Glutamatergic neuron (in vitro differentiated cells): ENCODE measurements at regions not wholly inside any gene's neighbourhood (a gene's known extent, or its start where the extent isn't known, plus 50 kb on each side); places are given as distances from the start of the nearest gene placed in this dataset.

Source experiments
- DNase-seq: peaks from one replicate; pipeline ENCODE4 v3.0.0; 2022
- H3K27ac Mint-ChIP-seq: one replicate; pipeline ENCODE4 v1.8.0; 2020; ENCODE audit warnings: mild to moderate bottlenecking, mixed read lengths, inconsistent platforms; ENCODE audit not compliant: unreplicated experiment
- H3K27me3 Mint-ChIP-seq: one replicate; pipeline ENCODE4 v1.8.0; 2020; ENCODE audit warnings: mild to moderate bottlenecking, moderate library complexity, mixed read lengths, inconsistent platforms; ENCODE audit not compliant: unreplicated experiment
- H3K36me3 Mint-ChIP-seq: one replicate; pipeline ENCODE4 v1.8.0; 2020; ENCODE audit warnings: mild to moderate bottlenecking, mixed read lengths, inconsistent platforms; ENCODE audit not compliant: unreplicated experiment
- H3K4me1 Mint-ChIP-seq: one replicate; pipeline ENCODE4 v1.8.0; 2020; ENCODE audit warnings: mild to moderate bottlenecking, low read depth, mixed read lengths, inconsistent platforms; ENCODE audit not compliant: unreplicated experiment
- H3K4me3 Mint-ChIP-seq: one replicate; pipeline ENCODE4 v1.8.0; 2020; ENCODE audit warnings: mild to moderate bottlenecking, mixed read lengths, inconsistent platforms; ENCODE audit not compliant: unreplicated experiment
- H3K9me3 Mint-ChIP-seq: one replicate; pipeline ENCODE4 v1.8.0; 2020; ENCODE audit warnings: mild to moderate bottlenecking, moderate library complexity, mixed read lengths, inconsistent platforms; ENCODE audit not compliant: unreplicated experiment
- TF ChIP-seq, protein P1 (sequence below): fragments of 200-600 bp; sonication (generic); IDR thresholded peaks from one replicate; pipeline ENCODE4 v1.5.0; 2021; ENCODE audit not compliant: partially characterized antibody, unreplicated experiment

DNA sequence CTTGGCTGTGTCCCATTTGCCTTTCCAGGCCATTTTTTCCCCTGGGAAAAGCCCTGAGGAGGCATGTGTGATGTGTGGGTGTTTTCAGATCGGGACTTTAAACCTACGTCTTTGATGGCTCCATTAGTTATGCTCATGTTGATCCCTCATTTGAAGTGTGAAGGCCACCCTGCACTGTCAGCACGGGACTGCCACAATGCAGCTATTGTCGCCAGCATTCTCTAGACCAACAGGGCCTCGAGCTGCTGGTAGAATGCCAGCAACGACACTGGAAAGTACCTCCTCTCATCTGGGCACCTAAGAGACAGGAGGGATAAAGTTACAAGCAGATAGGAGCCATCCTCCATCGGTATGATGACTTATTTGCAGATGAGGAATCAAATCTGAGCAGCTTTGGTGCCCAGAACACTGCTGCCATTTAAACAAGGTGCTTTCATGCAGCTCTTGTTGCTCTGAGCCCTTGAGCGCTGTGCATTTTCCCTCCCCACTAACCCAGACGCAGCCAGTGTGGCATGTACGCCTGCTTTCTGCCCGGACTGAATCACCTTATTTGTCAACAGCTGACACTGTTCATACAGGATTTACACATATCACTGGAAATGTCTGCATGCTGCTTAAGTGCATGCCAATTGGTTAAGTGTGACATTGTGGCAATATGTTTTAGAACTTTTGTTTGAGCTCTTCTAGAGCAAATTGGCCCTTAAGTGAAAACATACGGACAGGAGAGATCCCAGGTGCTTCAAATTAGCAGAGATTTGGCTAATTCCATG lies 175.0 kb upstream of the PITRM1 start:
- H3K4me3 Mint-ChIP-seq = no peak overlapping the region
- DNase-seq = no peak
- peaks cover 3% of the 10 kb centered on the region for H3K4me1 Mint-ChIP-seq
- TF ChIP-seq, protein P1, sequence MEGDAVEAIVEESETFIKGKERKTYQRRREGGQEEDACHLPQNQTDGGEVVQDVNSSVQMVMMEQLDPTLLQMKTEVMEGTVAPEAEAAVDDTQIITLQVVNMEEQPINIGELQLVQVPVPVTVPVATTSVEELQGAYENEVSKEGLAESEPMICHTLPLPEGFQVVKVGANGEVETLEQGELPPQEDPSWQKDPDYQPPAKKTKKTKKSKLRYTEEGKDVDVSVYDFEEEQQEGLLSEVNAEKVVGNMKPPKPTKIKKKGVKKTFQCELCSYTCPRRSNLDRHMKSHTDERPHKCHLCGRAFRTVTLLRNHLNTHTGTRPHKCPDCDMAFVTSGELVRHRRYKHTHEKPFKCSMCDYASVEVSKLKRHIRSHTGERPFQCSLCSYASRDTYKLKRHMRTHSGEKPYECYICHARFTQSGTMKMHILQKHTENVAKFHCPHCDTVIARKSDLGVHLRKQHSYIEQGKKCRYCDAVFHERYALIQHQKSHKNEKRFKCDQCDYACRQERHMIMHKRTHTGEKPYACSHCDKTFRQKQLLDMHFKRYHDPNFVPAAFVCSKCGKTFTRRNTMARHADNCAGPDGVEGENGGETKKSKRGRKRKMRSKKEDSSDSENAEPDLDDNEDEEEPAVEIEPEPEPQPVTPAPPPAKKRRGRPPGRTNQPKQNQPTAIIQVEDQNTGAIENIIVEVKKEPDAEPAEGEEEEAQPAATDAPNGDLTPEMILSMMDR = no peak
- peaks cover 2% of the 10 kb centered on the region for H3K27me3 Mint-ChIP-seq
- no peak overlapping the region for H3K27ac Mint-ChIP-seq
- no peaks in the 10 kb centered on the region for H3K9me3 Mint-ChIP-seq
- H3K36me3 Mint-ChIP-seq = no peaks in the 10 kb centered on the region

DNA sequence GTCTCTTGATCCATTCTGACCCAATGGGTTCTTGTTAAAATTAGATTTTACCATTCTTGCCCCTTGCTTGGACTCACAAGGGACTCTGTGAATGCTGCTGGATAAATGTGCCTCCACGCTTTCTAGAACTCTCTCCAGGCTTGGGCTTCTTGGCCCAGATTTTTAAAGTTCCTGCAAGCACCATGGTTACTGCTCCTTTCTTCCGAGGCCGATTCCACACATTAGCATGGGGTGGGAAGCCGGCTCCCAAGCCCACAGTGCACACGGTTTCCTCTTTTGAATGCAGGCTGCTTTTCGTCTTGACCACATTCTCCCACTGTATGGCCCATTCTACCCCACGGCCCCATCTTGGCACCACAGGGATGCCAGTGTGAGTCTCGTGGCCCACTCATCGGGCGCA lies 174.3 kb upstream of the PITRM1 start:
- no peaks in the 10 kb centered on the region for H3K36me3 Mint-ChIP-seq
- H3K27ac Mint-ChIP-seq = no peak overlapping the region
- H3K4me3 Mint-ChIP-seq = no peak overlapping the region
- no peak for DNase-seq
- H3K9me3 Mint-ChIP-seq = no peaks in the 10 kb centered on the region
- TF ChIP-seq, protein P1 = no peak
- peaks cover 5% of the 10 kb centered on the region for H3K4me1 Mint-ChIP-seq
- H3K27me3 Mint-ChIP-seq = peaks cover 2% of the 10 kb centered on the region

DNA sequence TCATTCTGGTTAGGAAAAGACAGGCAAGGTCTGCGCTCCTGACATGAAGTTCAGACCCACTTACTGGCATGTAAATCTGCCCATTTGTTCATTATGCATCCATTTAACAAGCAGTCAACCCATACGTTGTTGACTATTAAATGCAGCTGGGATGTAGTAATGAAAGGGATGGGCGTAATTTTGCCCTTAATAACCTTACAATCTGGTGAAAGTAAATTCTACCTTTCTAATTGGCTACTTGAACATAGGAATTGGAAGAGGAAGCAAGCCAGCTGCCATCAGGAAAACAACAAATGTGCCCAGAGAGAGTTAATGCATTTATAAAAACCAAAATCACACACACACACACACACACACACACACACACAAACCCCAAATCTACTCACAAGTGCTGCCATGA lies 170.2 kb upstream of the PITRM1 start:
- H3K4me3 Mint-ChIP-seq = no peak overlapping the region
- peaks cover 7% of the 10 kb centered on the region for H3K4me1 Mint-ChIP-seq
- TF ChIP-seq, protein P1 = no peak
- no peak overlapping the region for H3K27ac Mint-ChIP-seq
- no peak for DNase-seq
- peaks cover 2% of the 10 kb centered on the region for H3K27me3 Mint-ChIP-seq
- H3K36me3 Mint-ChIP-seq = no peaks in the 10 kb centered on the region
- H3K9me3 Mint-ChIP-seq = no peaks in the 10 kb centered on the region

DNA sequence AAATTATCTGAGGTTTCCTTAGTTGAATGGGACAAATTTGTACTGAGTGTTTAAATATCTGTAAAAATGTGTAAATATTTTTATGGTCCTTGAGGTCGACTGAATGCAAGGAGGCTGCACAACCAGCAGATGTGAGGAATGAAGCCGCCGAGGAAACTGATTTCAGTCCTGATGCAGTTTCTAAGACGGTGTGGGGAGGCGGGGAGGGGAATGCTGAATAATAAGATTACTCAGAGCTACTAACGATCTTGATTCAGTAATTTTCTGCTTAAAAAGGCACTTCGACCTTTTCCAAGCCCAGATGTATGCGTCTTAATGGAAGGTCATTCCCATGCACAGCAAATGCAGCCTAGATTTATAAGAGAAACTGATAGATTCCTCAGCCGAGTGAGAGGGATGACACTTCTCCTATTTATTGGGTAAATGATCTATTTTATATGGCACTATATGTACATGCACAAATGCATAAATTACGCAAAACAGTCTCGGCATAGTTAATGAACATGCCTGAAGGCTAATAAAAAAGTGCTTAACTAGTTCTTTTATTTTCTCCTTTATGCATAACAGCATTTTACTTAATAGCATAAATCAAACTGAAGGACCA lies 167.6 kb upstream of the PITRM1 start:
- H3K27me3 Mint-ChIP-seq = peaks cover 2% of the 10 kb centered on the region
- no peak overlapping the region for H3K4me3 Mint-ChIP-seq
- no peak overlapping the region for H3K27ac Mint-ChIP-seq
- H3K9me3 Mint-ChIP-seq = no peaks in the 10 kb centered on the region
- TF ChIP-seq, protein P1 = no peak
- no peak for DNase-seq
- H3K4me1 Mint-ChIP-seq = peaks cover 10% of the 10 kb centered on the region
- no peaks in the 10 kb centered on the region for H3K36me3 Mint-ChIP-seq

DNA sequence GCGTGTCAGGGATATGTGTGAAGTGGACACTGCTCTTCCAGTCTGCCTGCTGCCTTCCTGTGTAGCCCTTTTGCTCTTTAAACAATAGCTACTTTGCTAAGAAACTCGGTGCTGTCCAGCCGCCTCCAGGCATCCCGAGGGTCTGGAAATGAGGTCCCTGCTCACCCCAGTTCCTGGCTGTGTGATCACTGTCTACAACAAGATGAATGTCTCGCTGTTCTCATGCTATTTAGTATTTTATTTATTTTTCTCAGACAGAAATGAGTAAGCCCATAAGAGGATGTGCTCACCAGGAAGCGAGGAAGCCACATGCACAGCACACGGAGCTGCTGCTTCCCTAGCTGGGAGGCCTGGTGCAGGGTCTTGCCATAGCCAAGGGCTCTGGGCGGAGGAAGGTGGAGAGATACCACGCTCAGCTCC lies 167.0 kb upstream of the PITRM1 start:
- Mint-ChIP-seq H3K9me3 (no peaks in the 10 kb centered on the region), H3K27me3 (peaks cover 2% of the 10 kb centered on the region), H3K4me1 (peaks cover 12% of the 10 kb centered on the region), H3K4me3 (no peak overlapping the region), H3K36me3 (no peaks in the 10 kb centered on the region), H3K27ac (no peak overlapping the region)
- TF ChIP-seq, protein P1 = no peak
- DNase-seq = no peak
